ENCODE measurements at regions not wholly inside any gene's neighbourhood (a gene's known extent, or its start where the extent isn't known, plus 50 kb on each side); places are given as distances from the start of the nearest gene placed in this dataset.

GRCh38 chr4:117474987-117475386 is 389.6 kb upstream of the TRAM1L1 start:
- TF ChIP-seq POLR2A (IDR thresholded peaks at IDR 0.05): no peak
- TF ChIP-seq, protein P1, sequence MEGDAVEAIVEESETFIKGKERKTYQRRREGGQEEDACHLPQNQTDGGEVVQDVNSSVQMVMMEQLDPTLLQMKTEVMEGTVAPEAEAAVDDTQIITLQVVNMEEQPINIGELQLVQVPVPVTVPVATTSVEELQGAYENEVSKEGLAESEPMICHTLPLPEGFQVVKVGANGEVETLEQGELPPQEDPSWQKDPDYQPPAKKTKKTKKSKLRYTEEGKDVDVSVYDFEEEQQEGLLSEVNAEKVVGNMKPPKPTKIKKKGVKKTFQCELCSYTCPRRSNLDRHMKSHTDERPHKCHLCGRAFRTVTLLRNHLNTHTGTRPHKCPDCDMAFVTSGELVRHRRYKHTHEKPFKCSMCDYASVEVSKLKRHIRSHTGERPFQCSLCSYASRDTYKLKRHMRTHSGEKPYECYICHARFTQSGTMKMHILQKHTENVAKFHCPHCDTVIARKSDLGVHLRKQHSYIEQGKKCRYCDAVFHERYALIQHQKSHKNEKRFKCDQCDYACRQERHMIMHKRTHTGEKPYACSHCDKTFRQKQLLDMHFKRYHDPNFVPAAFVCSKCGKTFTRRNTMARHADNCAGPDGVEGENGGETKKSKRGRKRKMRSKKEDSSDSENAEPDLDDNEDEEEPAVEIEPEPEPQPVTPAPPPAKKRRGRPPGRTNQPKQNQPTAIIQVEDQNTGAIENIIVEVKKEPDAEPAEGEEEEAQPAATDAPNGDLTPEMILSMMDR (IDR thresholded peaks at IDR 0.05): no peak

Measured in lower leg skin (tissue), 3 donors.